Left lobe of liver (tissue), 2 donors: ENCODE measurements at regions not wholly inside any gene's neighbourhood (a gene's known extent, or its start where the extent isn't known, plus 50 kb on each side); places are given as distances from the start of the nearest gene placed in this dataset.
"Not testable (repeated sequence)": the region's sequence is repeated elsewhere in the genome, so short reads cannot be mapped to it uniquely, and the experiment has no call there.

Source experiments
- ATAC-seq: fragments of 200-7000 bp; cut with Tn5 transposase; one replicate; pipeline ENCODE4 v1.9.1; 2020; ENCODE audit warnings: mild to moderate bottlenecking, moderate library complexity
- DNase-seq: peaks from one replicate; pipeline ENCODE4 v3.0.0-alpha.2; 2020; ENCODE audit warnings: low spot score
- donor health status: DM: no; HTN: no; CAD: no; lungs with moderate emphysema.
- donor health status: DM: no; HTN: yes; CAD: no.

GRCh38 chrX:10469-11458 lies 270.4 kb upstream of the PLCXD1 start:
- ATAC-seq = not testable (repeated sequence)

GRCh38 chrX:13821-14443 lies 267.2 kb upstream of the PLCXD1 start:
- not testable (repeated sequence) for DNase-seq

More at GRCh38 chrX:10469-11458, 270.4 kb upstream of the PLCXD1 start:
- not testable (repeated sequence) for DNase-seq

GRCh38 chrX:14452-14851 lies 266.7 kb upstream of the PLCXD1 start:
- ATAC-seq, DNase-seq: not testable (repeated sequence)

More at GRCh38 chrX:13821-14443, 267.2 kb upstream of the PLCXD1 start:
- ATAC-seq = peak; percentile 44

DNA sequence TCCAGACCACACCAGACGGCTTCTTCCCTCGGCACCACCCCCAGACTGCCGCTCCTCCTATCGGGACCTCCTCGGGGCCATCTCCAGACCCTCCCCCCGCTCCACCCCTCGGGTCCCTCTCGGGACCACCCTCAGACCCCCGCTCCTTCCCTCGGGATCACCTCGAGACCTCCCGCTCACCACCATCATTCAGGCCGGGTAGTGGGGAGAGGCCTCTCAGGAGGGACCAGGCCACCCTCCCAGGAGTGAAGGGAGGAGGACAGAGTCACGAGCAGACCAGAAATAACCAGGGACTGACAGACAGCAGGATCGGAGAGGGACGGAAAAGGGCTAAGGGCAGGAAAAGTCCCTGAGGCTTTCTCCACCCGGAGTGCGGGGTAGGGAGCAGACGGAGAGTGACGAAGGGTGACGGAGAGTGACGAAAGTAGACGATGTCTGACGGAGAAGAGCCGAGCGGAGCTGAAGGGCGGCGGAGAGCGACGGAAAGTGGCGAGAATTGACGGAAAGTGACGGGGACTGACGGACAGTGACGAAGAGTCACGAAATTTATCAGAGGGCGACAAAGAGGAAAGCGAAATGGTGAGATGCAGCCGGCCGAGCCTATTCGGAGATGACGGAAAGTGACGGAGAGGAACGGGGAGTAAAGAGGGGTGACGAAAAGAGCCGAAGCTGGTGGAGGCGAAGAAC lies 262.3 kb upstream of the PLCXD1 start:
- DNase-seq = peak; percentile 60
- peak; percentile 94 for ATAC-seq

- ATAC-seq, DNase-seq: not testable (repeated sequence)
These were observed 261.7 kb upstream of the PLCXD1 start for GRCh38 chrX:19455-19827.

GRCh38 chrX:19912-20571 lies 261.1 kb upstream of the PLCXD1 start:
- DNase-seq = no peak
- no peak for ATAC-seq

- not testable (repeated sequence) for DNase-seq, ATAC-seq
These were observed 257.0 kb upstream of the PLCXD1 start for GRCh38 chrX:24139-24538.
